Panc1 (cell line): ENCODE measurements at regions not wholly inside any gene's neighbourhood (a gene's known extent, or its start where the extent isn't known, plus 50 kb on each side); places are given as distances from the start of the nearest gene placed in this dataset.

Source experiments
- CTCF ChIP-seq: fragments of 450-650 bp; IDR thresholded peaks from 2 replicates; pipeline ENCODE4 v1.5.1; 2017; ENCODE audit warnings: mild to moderate bottlenecking
- POLR2AphosphoS5 ChIP-seq: IDR thresholded peaks from 2 replicates; pipeline ENCODE4 v1.6.1; 2012; ENCODE audit warnings: mild to moderate bottlenecking, low read depth, low read length, moderate library complexity

DNA sequence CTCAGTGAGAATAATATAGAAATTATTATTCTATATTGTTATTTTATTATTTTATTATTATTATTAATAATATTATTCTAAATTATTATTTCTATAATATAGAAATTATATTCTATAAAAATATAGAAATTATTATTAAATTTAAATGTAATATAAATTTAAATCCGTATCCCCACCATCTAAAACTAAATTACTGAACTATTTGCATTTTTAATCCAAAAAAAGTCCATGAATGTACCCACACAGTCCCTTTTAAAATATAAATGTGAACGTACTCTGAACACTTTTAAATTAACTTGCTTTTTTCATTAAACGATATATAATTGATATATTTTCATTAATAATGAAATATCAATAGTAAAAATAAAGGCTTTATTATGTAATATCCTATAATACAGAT lies 248.3 kb upstream of the PCDH7 start:
- no peak for TF ChIP-seq POLR2AphosphoS5
- no peak for TF ChIP-seq CTCF
